H1 (cell line): ENCODE measurements at regions not wholly inside any gene's neighbourhood (a gene's known extent, or its start where the extent isn't known, plus 50 kb on each side); places are given as distances from the start of the nearest gene placed in this dataset.

Experiments
- CBX5 ChIP-seq: fragments of 300-800, 300-1000 bp; sonication (generic); IDR thresholded peaks from 2 replicates; pipeline ENCODE4 v1.7.1; 2016; ENCODE audit warnings: antibody characterized with exemption, low read length, low read depth
- SP2 ChIP-seq: IDR thresholded peaks from 2 replicates; pipeline ENCODE4 v1.6.1; 2012; ENCODE audit warnings: mild to moderate bottlenecking, low read length, inconsistent platforms

GRCh38 chr12:90111791-90112580 lies 403.3 kb upstream of the ATP2B1 start (continued):
- TF ChIP-seq CBX5 = no peak
- TF ChIP-seq SP2 = no peak
